Fibroblast of villous mesenchyme (primary cell): ENCODE measurements at regions not wholly inside any gene's neighbourhood (a gene's known extent, or its start where the extent isn't known, plus 50 kb on each side); places are given as distances from the start of the nearest gene placed in this dataset.

ENCODE experiments used
- DNase-seq: peaks from one replicate; pipeline ENCODE4 v3.0.0-alpha.2; 2010; ENCODE audit warnings: low read depth
- H3K4me3 ChIP-seq: 2 replicates; pipeline ENCODE4 v1.5.1; 2011; ENCODE audit warnings: low read depth, mild to moderate bottlenecking, low read length
- TF ChIP-seq, protein P1 (sequence below): IDR thresholded peaks from 2 replicates; pipeline ENCODE4 v1.5.1; 2012; ENCODE audit warnings: low read depth, mild to moderate bottlenecking, low read length; ENCODE audit not compliant: insufficient read depth

GRCh38 chr17:53149316-53149715 lies 673.4 kb upstream of the KIF2B start:
- no peak for DNase-seq
- no peak overlapping the region for H3K4me3 ChIP-seq
- TF ChIP-seq, protein P1, sequence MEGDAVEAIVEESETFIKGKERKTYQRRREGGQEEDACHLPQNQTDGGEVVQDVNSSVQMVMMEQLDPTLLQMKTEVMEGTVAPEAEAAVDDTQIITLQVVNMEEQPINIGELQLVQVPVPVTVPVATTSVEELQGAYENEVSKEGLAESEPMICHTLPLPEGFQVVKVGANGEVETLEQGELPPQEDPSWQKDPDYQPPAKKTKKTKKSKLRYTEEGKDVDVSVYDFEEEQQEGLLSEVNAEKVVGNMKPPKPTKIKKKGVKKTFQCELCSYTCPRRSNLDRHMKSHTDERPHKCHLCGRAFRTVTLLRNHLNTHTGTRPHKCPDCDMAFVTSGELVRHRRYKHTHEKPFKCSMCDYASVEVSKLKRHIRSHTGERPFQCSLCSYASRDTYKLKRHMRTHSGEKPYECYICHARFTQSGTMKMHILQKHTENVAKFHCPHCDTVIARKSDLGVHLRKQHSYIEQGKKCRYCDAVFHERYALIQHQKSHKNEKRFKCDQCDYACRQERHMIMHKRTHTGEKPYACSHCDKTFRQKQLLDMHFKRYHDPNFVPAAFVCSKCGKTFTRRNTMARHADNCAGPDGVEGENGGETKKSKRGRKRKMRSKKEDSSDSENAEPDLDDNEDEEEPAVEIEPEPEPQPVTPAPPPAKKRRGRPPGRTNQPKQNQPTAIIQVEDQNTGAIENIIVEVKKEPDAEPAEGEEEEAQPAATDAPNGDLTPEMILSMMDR = no peak

- no peak overlapping the region for H3K4me3 ChIP-seq
- TF ChIP-seq, protein P1 = no peak
- DNase-seq = no peak
Observed at GRCh38 chr17:53148058-53148457, 674.7 kb upstream of the KIF2B start.

DNA sequence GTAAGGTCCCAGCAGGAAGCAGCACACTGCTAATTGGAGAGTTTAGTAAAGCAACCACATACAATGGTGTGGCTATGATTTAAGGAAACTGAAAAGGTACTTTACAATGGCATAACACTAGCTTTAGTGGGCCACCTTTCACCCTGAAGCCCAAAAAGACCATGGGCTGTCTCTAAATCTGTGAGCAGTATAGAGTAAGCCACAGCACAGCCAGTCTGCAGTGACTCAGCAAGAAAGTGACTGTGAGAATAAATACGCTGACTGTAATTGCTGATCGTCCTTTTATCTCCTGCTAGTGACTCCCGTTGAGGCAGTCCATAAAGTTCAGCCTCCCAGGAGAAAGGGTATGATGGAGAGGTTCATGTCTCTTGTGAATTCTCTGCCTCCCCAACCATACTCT lies 679.8 kb upstream of the KIF2B start:
- TF ChIP-seq, protein P1 = no peak
- H3K4me3 ChIP-seq = no peak overlapping the region
- DNase-seq = no peak

DNA sequence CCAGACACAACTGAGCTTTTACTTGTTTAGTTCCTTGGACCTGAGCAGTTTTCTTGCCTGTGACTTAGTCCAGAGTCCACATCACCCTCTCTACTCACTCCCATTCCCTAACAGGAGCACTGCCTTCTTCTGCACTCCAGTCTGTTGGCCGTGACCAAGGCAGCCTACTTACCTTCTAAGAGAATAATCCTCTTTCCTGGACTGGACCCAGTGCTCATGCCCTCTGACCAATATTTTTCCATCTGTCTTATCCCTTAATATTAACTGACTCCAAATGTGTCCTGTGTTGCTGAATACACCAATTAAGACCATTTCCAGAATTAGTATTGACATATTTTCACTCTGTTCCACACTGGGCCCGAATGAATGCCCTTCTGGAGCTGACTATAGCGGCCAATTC lies 681.0 kb upstream of the KIF2B start:
- no peak for DNase-seq
- no peak overlapping the region for H3K4me3 ChIP-seq
- TF ChIP-seq, protein P1 = no peak

DNA sequence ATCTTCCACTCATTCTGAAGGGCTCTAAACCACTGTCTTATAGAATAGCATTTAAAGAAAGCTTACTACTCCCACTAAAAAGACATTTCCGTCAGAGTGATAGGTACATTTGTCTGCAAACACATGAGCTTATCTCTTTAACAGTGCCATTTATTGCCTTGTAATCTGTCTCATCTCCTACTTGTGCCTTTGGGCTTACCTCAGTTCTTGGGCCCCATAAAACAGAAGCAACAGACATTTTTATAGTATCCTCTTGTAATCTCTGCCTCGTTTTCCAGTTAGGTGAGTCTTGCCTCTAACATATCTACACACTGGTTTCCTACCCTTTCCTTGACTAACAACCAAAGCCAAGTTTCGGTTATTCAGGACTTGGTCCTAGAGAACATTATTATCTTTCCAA lies 681.4 kb upstream of the KIF2B start:
- no peak overlapping the region for H3K4me3 ChIP-seq
- TF ChIP-seq, protein P1 = no peak
- no peak for DNase-seq

DNA sequence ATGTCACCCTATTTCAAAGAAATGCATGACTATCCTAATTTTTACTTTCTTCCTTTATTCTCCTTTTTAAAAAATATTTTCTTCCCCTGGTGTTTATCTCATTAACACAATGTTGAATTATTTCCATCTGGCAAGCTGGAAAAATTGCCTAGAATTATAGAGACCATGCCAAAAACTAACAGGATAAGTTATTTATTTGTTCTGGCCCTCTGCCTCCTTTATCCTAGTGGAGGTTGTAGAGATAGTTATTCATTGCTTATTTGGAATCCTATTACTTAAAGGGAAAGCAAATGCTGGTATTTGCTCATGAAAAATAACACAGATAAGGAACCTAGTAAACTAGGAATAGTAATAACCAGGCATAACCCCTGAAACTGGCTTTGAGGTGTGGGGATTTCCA lies 684.9 kb upstream of the KIF2B start:
- no peak for DNase-seq
- H3K4me3 ChIP-seq = no peak overlapping the region
- TF ChIP-seq, protein P1 = no peak

DNA sequence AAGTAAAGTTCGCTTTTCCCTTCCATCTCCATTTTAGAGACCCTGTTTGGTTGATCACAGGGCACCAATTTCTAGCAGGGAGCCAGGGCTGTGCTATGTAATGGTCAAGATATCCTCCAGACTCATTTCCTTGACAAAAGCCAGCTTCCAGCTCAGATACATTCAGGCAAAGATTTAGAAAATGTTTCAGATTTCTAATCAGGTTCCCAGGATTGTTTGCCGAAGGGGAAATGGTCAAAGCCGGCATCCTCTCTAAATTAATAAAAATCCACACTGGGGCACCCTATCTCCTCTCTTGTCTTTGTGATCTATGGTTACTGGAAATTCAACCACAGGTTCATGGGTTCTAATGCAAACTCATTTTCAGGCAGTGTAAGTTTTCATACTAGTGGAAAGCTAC lies 686.8 kb upstream of the KIF2B start:
- no peak overlapping the region for H3K4me3 ChIP-seq
- no peak for DNase-seq
- TF ChIP-seq, protein P1 = no peak
